HUES64 (cell line): ENCODE measurements at regions not wholly inside any gene's neighbourhood (a gene's known extent, or its start where the extent isn't known, plus 50 kb on each side); places are given as distances from the start of the nearest gene placed in this dataset.

Source experiments
- H3K27ac ChIP-seq: 2 replicates; pipeline ENCODE4 v1.7.0; 2013; ENCODE audit warnings: low read depth, low read length, inconsistent platforms
- H3K27me3 ChIP-seq: 2 replicates; pipeline ENCODE4 v1.6.1; 2013; ENCODE audit warnings: mild to moderate bottlenecking, low read length; ENCODE audit not compliant: insufficient read depth
- H3K36me3 ChIP-seq: 2 replicates; pipeline ENCODE4 v1.6.1; 2013; ENCODE audit warnings: mild to moderate bottlenecking, low read length; ENCODE audit not compliant: insufficient read depth
- H3K4me1 ChIP-seq: 2 replicates; pipeline ENCODE4 v1.6.1; 2013; ENCODE audit warnings: mild to moderate bottlenecking, low read length, moderate library complexity; ENCODE audit not compliant: insufficient read depth
- H3K4me3 ChIP-seq: 2 replicates; pipeline ENCODE4 v1.5.1; 2013; ENCODE audit warnings: mild to moderate bottlenecking, low read length, moderate library complexity
- H3K9ac ChIP-seq: 2 replicates; pipeline ENCODE4 v1.6.1; 2013; ENCODE audit warnings: mild to moderate bottlenecking, low read depth, low read length
- H3K9me3 ChIP-seq: 2 replicates; pipeline ENCODE4 v1.6.1; 2013; ENCODE audit warnings: low read depth, low read length; ENCODE audit not compliant: insufficient read depth
- WGBS: fragments of 150-250, 120-280 bp; methylation state at CpG from one replicate; pipeline ENCODE4 v1.1.7; 2013; ENCODE audit warnings: missing lambda C conversion rate; 5-methylcytosine and 5-hydroxymethylcytosine counted together

DNA sequence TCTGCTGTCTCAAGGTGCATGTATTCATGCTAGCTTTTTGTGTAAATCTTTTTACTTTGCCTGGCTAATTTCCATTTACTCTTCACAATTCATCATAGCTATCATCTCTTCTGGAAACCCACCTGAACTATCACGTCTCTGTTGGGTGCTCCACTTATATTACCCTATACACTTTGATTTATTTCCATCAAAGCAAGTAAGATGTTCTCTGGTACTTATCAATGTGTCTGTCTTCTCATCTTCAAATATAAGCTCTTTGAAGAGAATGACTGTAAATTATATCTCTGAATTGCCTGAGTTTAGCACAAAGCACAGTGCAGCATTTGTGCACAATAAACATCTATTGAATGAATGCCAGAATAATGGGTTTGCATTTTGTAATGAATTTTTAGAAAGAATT lies 1129.7 kb downstream of the LRFN5 start:
- Histone ChIP-seq H3K36me3 (no peaks in the 10 kb centered on the region), H3K27ac (no peak overlapping the region), H3K4me1 (no peaks in the 10 kb centered on the region), H3K4me3 (no peak overlapping the region), H3K9me3 (no peaks in the 10 kb centered on the region), H3K9ac (no peak overlapping the region), H3K27me3 (no peaks in the 10 kb centered on the region)
- WGBS: 95% methylated on average over 1 of the region's 1 CpG

DNA sequence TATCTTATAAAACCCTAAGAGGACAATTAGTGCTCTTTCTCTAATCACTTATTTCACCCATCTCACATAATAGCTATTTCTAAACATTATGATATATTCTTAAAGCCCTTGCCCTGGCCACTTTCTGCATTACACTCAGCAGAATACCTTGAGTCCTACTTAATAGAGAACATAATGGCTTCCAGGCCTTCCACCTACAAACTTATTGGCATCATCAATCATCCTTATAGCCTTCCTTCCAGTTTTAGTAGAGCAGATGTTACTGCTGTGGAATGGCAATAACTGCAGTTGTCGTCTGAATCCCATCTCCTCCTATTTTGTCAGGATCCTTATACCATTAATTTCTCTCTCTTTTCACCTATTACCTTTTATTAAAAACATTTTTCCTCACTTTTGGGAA lies 1127.4 kb downstream of the LRFN5 start:
- WGBS: 81% methylated on average over 1 of the region's 1 CpG
- no peak overlapping the region for H3K27ac ChIP-seq
- H3K27me3 ChIP-seq: no peaks in the 10 kb centered on the region
- H3K9me3 ChIP-seq: no peaks in the 10 kb centered on the region
- no peaks in the 10 kb centered on the region for H3K36me3 ChIP-seq
- no peak overlapping the region for H3K9ac ChIP-seq
- no peak overlapping the region for H3K4me3 ChIP-seq
- H3K4me1 ChIP-seq: no peaks in the 10 kb centered on the region

GRCh38 chr14:42732005-42732404 lies 1125.3 kb downstream of the LRFN5 start:
- no peaks in the 10 kb centered on the region for H3K4me1 ChIP-seq
- H3K9ac ChIP-seq: no peak overlapping the region
- no peak overlapping the region for H3K27ac ChIP-seq
- no peaks in the 10 kb centered on the region for H3K27me3 ChIP-seq
- no peaks in the 10 kb centered on the region for H3K9me3 ChIP-seq
- no peaks in the 10 kb centered on the region for H3K36me3 ChIP-seq
- no peak overlapping the region for H3K4me3 ChIP-seq

- Histone ChIP-seq H3K4me3 (no peak overlapping the region), H3K9me3 (no peaks in the 10 kb centered on the region), H3K27ac (no peak overlapping the region), H3K4me1 (no peaks in the 10 kb centered on the region), H3K27me3 (no peaks in the 10 kb centered on the region), H3K36me3 (no peaks in the 10 kb centered on the region), H3K9ac (no peak overlapping the region)
- WGBS: 91% methylated on average over 1 of the region's 2 CpGs
Measured at GRCh38 chr14:42731480-42731879, 1124.8 kb downstream of the LRFN5 start.

DNA sequence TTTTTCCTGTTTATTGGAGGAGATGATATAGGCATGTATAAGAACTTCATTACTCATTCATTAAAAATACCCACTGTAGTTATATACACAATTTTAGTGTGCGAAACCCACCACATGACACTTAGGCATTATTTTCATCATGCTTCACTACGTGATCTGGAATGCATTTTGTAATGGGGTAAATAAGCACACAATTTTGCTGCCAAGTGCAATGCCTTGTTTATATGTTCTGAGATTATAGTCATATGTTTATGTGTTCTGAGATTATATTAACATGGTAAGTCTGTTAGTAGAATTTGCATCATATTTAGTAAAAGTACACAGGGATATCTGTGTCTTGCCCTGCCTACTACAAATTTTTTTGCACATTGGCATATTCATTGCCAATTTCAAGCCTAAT lies 1123.0 kb downstream of the LRFN5 start:
- H3K4me3 ChIP-seq: no peak overlapping the region
- no peak overlapping the region for H3K27ac ChIP-seq
- no peaks in the 10 kb centered on the region for H3K9me3 ChIP-seq
- H3K4me1 ChIP-seq: no peaks in the 10 kb centered on the region
- WGBS: 98% methylated on average over 2 of the region's 2 CpGs
- H3K36me3 ChIP-seq: no peaks in the 10 kb centered on the region
- H3K9ac ChIP-seq: no peak overlapping the region
- no peaks in the 10 kb centered on the region for H3K27me3 ChIP-seq

- Histone ChIP-seq H3K27ac (no peak overlapping the region), H3K9ac (no peak overlapping the region), H3K36me3 (no peaks in the 10 kb centered on the region), H3K4me1 (no peaks in the 10 kb centered on the region), H3K4me3 (no peak overlapping the region), H3K9me3 (no peaks in the 10 kb centered on the region), H3K27me3 (no peaks in the 10 kb centered on the region)
- WGBS: 87% methylated on average over 1 of the region's 1 CpG
Measured at GRCh38 chr14:42719391-42719790, 1112.7 kb downstream of the LRFN5 start.

DNA sequence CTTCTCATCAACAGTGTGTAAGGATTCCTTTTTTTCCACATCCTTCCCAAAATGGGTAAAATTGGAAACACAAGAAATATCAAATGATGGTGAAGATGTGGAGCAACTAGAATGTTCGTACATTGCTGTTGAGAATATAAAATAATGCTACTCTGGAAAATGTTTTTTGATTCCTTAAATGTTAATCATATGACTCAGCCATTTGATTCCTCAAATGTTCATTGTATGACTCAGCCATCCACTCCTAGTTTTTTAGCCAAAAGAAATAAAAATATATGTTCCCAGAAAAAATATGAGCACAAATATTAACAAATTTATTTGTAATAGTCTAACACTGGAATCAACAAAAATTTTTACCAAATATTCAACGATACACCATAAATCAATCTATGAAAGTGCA lies 1108.6 kb downstream of the LRFN5 start:
- Histone ChIP-seq H3K9ac (no peak overlapping the region), H3K27me3 (no peaks in the 10 kb centered on the region), H3K4me3 (no peak overlapping the region), H3K27ac (no peak overlapping the region), H3K9me3 (no peaks in the 10 kb centered on the region), H3K4me1 (no peaks in the 10 kb centered on the region), H3K36me3 (no peaks in the 10 kb centered on the region)
- 100% methylated on average over 1 of the region's 2 CpGs for WGBS

- Histone ChIP-seq H3K36me3 (no peaks in the 10 kb centered on the region), H3K27me3 (no peaks in the 10 kb centered on the region), H3K4me3 (no peak overlapping the region), H3K9ac (no peak overlapping the region), H3K27ac (no peak overlapping the region), H3K4me1 (no peaks in the 10 kb centered on the region), H3K9me3 (no peaks in the 10 kb centered on the region)
- 97% methylated on average over 3 of the region's 4 CpGs for WGBS
Measured at GRCh38 chr14:42710071-42710470, 1103.4 kb downstream of the LRFN5 start.

DNA sequence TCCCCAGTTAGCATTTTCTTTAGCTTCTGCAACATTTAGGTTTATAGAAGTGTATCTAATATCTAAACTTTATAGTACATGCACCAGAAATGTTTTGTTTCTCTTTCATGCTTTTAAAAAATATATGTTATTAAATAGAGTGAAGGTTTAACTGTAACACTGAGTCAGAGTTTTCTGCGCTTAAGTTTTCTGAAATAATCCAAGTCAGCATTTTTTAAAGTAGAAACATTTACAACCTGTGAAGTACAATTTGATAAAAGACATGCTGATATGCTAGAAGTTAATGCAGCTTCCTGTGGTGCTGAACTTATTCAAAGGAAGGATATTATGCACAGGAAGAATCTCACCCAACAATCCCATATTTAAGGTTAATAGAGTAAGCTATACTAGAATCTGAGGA lies 1096.8 kb downstream of the LRFN5 start:
- Histone ChIP-seq H3K9me3 (no peaks in the 10 kb centered on the region), H3K36me3 (no peaks in the 10 kb centered on the region), H3K27ac (no peak overlapping the region), H3K4me3 (no peak overlapping the region), H3K27me3 (no peaks in the 10 kb centered on the region), H3K9ac (no peak overlapping the region), H3K4me1 (no peaks in the 10 kb centered on the region)
- WGBS: no CpG with 5 or more reads among the region's 1 CpG

DNA sequence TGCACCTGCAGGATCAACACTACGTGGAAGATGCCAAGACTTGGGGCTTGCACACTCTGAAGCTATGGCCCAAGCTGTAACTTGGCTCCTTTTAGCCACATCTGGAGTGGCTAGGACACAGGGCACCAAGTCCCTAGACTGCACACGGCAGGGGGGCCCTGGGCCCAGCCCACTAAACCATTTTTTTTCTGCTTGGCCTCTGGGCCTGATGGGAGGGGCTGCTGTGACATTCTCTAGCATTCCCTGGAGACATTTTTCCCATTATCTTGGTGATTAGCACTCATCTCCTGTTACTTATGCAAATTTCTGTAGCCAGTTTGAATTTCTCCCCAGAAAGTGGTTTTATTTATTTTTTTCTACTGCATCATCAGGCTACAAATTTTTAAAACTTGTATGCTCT lies 1080.7 kb downstream of the LRFN5 start:
- 71% methylated on average over 2 of the region's 2 CpGs for WGBS
- Histone ChIP-seq H3K4me1 (peaks cover 6% of the 10 kb centered on the region; the same call in 1 of the 2 replicates), H3K9me3 (peaks cover 2% of the 10 kb centered on the region; the same call in 1 of the 2 replicates), H3K27me3 (no peaks in the 10 kb centered on the region), H3K9ac (no peak overlapping the region), H3K4me3 (no peak overlapping the region), H3K36me3 (no peaks in the 10 kb centered on the region), H3K27ac (no peak overlapping the region)

DNA sequence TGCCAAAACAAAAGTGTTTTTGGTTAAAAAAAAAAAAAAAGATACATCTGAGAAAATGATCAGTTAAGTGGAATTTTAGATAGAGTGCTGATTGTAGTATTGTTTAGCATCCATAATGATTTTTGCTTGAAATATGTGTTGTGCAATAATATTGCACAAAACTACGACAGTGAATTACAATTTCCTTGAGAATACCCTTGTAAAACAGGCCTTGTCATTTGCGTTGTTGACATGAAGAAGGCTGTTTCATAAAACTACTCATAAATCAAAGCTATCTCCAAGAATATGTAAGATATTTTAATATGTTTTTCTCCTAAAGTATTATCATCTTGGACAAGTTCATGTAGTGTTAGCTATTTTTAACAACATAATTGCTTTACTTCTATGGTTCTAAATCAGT lies 1077.0 kb downstream of the LRFN5 start:
- H3K9ac ChIP-seq: no peak overlapping the region
- peaks cover 6% of the 10 kb centered on the region; the same call in 1 of the 2 replicates for H3K4me1 ChIP-seq
- H3K36me3 ChIP-seq: no peaks in the 10 kb centered on the region
- H3K9me3 ChIP-seq: no peaks in the 10 kb centered on the region
- WGBS: 100% methylated on average over 1 of the region's 2 CpGs
- H3K27ac ChIP-seq: no peak overlapping the region
- no peak overlapping the region for H3K4me3 ChIP-seq
- no peaks in the 10 kb centered on the region for H3K27me3 ChIP-seq

- Histone ChIP-seq H3K27ac (no peak overlapping the region), H3K9ac (no peak overlapping the region), H3K4me1 (no peaks in the 10 kb centered on the region), H3K36me3 (no peaks in the 10 kb centered on the region), H3K4me3 (no peak overlapping the region), H3K9me3 (no peaks in the 10 kb centered on the region), H3K27me3 (no peaks in the 10 kb centered on the region)
- 83% methylated on average over 1 of the region's 2 CpGs for WGBS
Measured at GRCh38 chr14:42676636-42677035, 1070.0 kb downstream of the LRFN5 start.
